Spleen (tissue), 7 donors: ENCODE measurements at regions not wholly inside any gene's neighbourhood (a gene's known extent, or its start where the extent isn't known, plus 50 kb on each side); places are given as distances from the start of the nearest gene placed in this dataset.

ENCODE experiments used
- CTCF ChIP-seq, 11 experiments: fragments of 200-600 bp in 7 of 11; fragments of 450-650 bp in 4 of 11; sonication (generic) in 4 of 11; IDR thresholded peaks in 8 of 11; conservative IDR thresholded peaks in 3 of 11; 1 replicate in 7 of 11; 2 replicates in 4 of 11; pipeline versions ENCODE4 v1.4.0 to v1.8.0; 2016 to 2021; ENCODE audit warnings: antibody characterized with exemption in 11 of 11, inconsistent platforms in 4 of 11, mild to moderate bottlenecking in 1 of 11
- POLR2AphosphoS5 ChIP-seq, 3 donors: sonication (generic); formaldehyde crosslinking; IDR thresholded peaks; one replicate each; pipeline ENCODE4 v1.5.1; 2017; ENCODE audit warnings: antibody characterized with exemption in 3 of 3
- donor health status: DM: no; HTN: no; CAD: no; lungs with moderate emphysema.
- donor health status: DM: no; HTN: no; CAD: no.
- donor health status: DM: no; HTN: no; CAD: no.

GRCh38 chr9:111176511-111176910 is 138.2 kb upstream of the LPAR1 start:
- TF ChIP-seq CTCF (IDR thresholded peaks at IDR 0.05 in 8 of 11, conservative IDR thresholded peaks at IDR 0.05 in 3 of 11) (no peak), POLR2AphosphoS5 (IDR thresholded peaks at IDR 0.05) (no peak)
